K562 (cell line): ENCODE measurements at regions not wholly inside any gene's neighbourhood (a gene's known extent, or its start where the extent isn't known, plus 50 kb on each side); places are given as distances from the start of the nearest gene placed in this dataset.
"Not testable (repeated sequence)": the region's sequence is repeated elsewhere in the genome, so short reads cannot be mapped to it uniquely, and the experiment has no call there.

ENCODE experiments used
- ATAC-seq: fragments of 200-7000 bp; cut with Tn5 transposase; 3 replicates; pipeline ENCODE4 v1.9.1; 2020; ENCODE audit warnings: moderate library complexity
- BruUV-seq: library from RNA; stranded (reverse); fragments of 400-500 nt; replicated peaks from 2 replicates; lab custom pipeline; 2021; lab: Mats Ljungman, UMichigan
- CTCF ChIA-PET: fragments of 300-600 bp; formaldehyde crosslinking; extraction: SDS; loops from one replicate; lab custom pipeline; 2021; ENCODE audit warnings: low intra/inter-chr PET ratio; lab: Yijun Ruan, JAX
- POLR2A ChIA-PET: fragments of 300-600, 350-650 bp; sonication (Branson Sonifier 250); formaldehyde crosslinking; extraction: SDS; loops from one replicate; lab custom pipeline; 2021; ENCODE audit warnings: antibody characterized with exemption, inconsistent platforms; lab: Yijun Ruan, JAX
- DNase-seq, 4 experiments: peaks; one replicate each; pipeline versions ENCODE4 v3.0.0 to v3.0.0-alpha.2; 2011 to 2018; ENCODE audit warnings: low spot score in 3 of 4, mixed read lengths in 3 of 4; ENCODE audit errors: extremely low read depth in 1 of 4
- FAIRE-seq: peaks from 2 replicates; lab custom pipeline; 2011; peaks lifted over from hg19 to GRCh38; lab: Jason Lieb, UNC
- H2AFZ ChIP-seq: 2 replicates; pipeline ENCODE4 v1.6.0; 2011; ENCODE audit warnings: low read depth, low read length, control low read depth, inconsistent platforms
- H3K27ac ChIP-seq: fragments of 200-600 bp; 3 replicates; pipeline ENCODE4 v1.8.0; 2011; ENCODE audit warnings: low read depth, mild to moderate bottlenecking, control low read depth, inconsistent platforms, low read length, moderate library complexity, mixed read lengths; ENCODE audit errors: extremely low read depth
- H3K27me3 ChIP-seq, 2 experiments: fragments of 300-600 bp in 1 of 2; 2 replicates in 1 of 2; 3 replicates in 1 of 2; pipeline versions ENCODE4 v1.6.0 to v1.8.0; 2011; ENCODE audit warnings: inconsistent platforms in 2 of 2, low read length in 2 of 2, mild to moderate bottlenecking in 1 of 2, mixed read lengths in 1 of 2, moderate library complexity in 1 of 2; ENCODE audit not compliant: control insufficient read depth in 2 of 2, insufficient read depth in 2 of 2
- H3K36me3 ChIP-seq: fragments of 300-600 bp; 3 replicates; pipeline ENCODE4 v1.8.0; 2011; ENCODE audit warnings: mild to moderate bottlenecking, low read length, inconsistent platforms; ENCODE audit not compliant: control insufficient read depth, insufficient read depth
- H3K4me1 ChIP-seq, 2 experiments: fragments of 200-600 bp in 1 of 2; replicated peaks in 1 of 2; 2 replicates in 1 of 2; 3 replicates in 1 of 2; pipeline versions ENCODE4 v1.5.1 to v1.8.0; 2011; ENCODE audit warnings: inconsistent platforms in 2 of 2, low read length in 2 of 2, mild to moderate bottlenecking in 1 of 2, mixed read lengths in 1 of 2, moderate library complexity in 1 of 2; ENCODE audit not compliant: control insufficient read depth in 2 of 2, insufficient read depth in 2 of 2
- H3K4me2 ChIP-seq: 2 replicates; pipeline ENCODE4 v1.6.1; 2011; ENCODE audit warnings: low read length, control low read depth, inconsistent platforms, mixed read lengths; ENCODE audit not compliant: insufficient read depth
- H3K4me3 ChIP-seq: fragments of 200-600 bp; sonication (generic), shearing (Covaris generic); 2 replicates; pipeline ENCODE4 v1.5.1; 2016; ENCODE audit warnings: control low read depth, inconsistent platforms
- H3K79me2 ChIP-seq: fragments of 200-600 bp; 3 replicates; pipeline ENCODE4 v1.8.0; 2011; ENCODE audit warnings: low read length, inconsistent platforms; ENCODE audit not compliant: control insufficient read depth, insufficient read depth
- H3K9ac ChIP-seq, 2 experiments: 2 replicates each; pipeline versions ENCODE4 v1.6.0 to v1.6.1; 2011; ENCODE audit warnings: low read depth in 2 of 2, low read length in 2 of 2, control low read depth in 1 of 2, inconsistent platforms in 1 of 2, mild to moderate bottlenecking in 1 of 2, mixed read lengths in 1 of 2; ENCODE audit not compliant: insufficient read depth in 1 of 2
- H3K9me1 ChIP-seq: one replicate; pipeline ENCODE4 v1.6.0; 2011; ENCODE audit warnings: inconsistent platforms, mild to moderate bottlenecking, low read length, moderate library complexity; ENCODE audit not compliant: control insufficient read depth, insufficient read depth
- H3K9me3 ChIP-seq: replicated peaks from 2 replicates; pipeline ENCODE4 v1.5.1; 2011; ENCODE audit warnings: low read depth, low read length, inconsistent platforms; ENCODE audit not compliant: control insufficient read depth, insufficient read depth
- H4K20me1 ChIP-seq: replicated peaks from 2 replicates; pipeline ENCODE4 v1.6.1; 2011; ENCODE audit warnings: low read length, inconsistent platforms, mixed read lengths; ENCODE audit not compliant: control insufficient read depth, insufficient read depth
- MAX ChIP-seq: sonication (generic); formaldehyde crosslinking; IDR thresholded peaks from 2 replicates; pipeline ENCODE4 v1.9.0; 2022; ENCODE audit warnings: mild to moderate bottlenecking, missing genetic modification reagents
- NR4A1 ChIP-seq, 2 experiments: fragments of 250-450 bp in 1 of 2; fragments of 450-650 bp in 1 of 2; sonication (Bioruptor Pico) in 1 of 2; IDR thresholded peaks; 2 replicates each; pipeline versions ENCODE4 v1.4.0 to v1.6.1; 2016 to 2020; ENCODE audit warnings: mild to moderate bottlenecking in 2 of 2, missing compliant biosample characterization in 1 of 2, missing genetic modification characterization in 1 of 2, moderate library complexity in 1 of 2
- ZNF644 ChIP-seq: fragments of 200-800 bp; sonication (Bioruptor generic); IDR thresholded peaks from 2 replicates; pipeline ENCODE4 v1.6.1; 2016; ENCODE audit warnings: low read depth, missing genetic modification characterization, missing compliant biosample characterization
- WGBS: fragments of 100-300 bp; shearing (Covaris generic); methylation state at CpG from one replicate; pipeline ENCODE4 v1.1.6; 2016; ENCODE audit warnings: low coverage, mixed read lengths; ENCODE audit not compliant: insufficient coverage; ENCODE audit errors: missing lambda C conversion rate; 5-methylcytosine and 5-hydroxymethylcytosine counted together
- in situ Hi-C: fragments of 300-500 bp; cut with MboI; formaldehyde crosslinking; loops from 4 replicates; pipeline ENCODE4 v1.15.0; 2018; ENCODE audit warnings: inconsistent platforms, mixed read lengths
- intact Hi-C: fragments of 100-400 bp; cut with micrococcal nuclease; formaldehyde crosslinking; loops from 2 replicates; pipeline ENCODE4 v1.14.2; 2022
- TF ChIP-seq, protein P1 (sequence below): fragments of 250-450 bp; sonication (Bioruptor Pico); IDR thresholded peaks from 2 replicates; pipeline ENCODE4 v1.8.0; 2021; ENCODE audit warnings: mild to moderate bottlenecking, moderate library complexity
- TF ChIP-seq, protein P2 (sequence below), 2 experiments: fragments of 450-650 bp; conservative IDR thresholded peaks; 2 replicates each; pipeline ENCODE4 v1.6.1; 2017; ENCODE audit warnings: mild to moderate bottlenecking in 2 of 2, moderate library complexity in 2 of 2

DNA sequence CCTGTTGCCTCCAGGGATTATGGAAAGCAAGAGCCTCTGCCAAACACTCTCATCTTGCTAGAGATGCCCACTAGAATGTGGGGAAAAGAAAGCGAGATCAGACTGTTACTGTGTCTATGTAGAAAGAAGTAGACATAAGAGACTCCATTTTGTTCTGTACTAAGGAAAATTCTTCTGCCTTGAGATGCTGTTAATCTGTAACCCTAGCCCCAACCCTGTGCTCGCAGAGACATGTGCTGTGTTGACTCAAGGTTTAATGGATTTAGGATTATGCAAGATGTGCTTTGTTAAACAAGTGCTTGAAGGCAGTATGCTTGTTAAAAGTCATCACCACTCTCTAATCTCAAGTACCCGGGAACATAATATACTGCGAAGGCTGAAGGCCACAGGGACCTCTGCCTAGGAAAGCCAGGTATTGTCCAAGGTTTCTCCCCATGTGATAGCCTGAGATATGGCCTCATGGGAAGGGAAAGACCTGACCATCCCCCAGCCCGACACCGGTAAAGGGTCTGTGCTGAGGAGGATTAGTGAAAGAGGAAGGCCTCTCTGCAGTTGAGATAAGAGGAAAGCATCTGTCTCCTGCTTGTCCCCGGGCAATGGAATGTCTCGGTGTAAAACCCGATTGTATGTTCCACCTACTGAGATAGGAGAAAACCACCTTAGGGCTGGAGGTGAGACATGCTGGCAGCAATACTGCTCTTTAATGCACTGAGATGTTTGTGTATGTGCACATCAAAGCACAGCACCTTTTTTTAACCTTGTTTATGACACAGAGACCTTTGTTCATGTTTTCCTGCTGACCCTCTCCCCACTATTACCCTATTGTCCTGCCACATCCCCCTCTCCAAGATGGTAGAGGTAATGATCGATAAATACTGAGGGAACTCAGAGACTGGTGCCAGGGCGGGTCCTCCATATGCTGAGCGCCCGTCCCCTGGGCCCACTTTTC lies 75.1 kb upstream of the CCDC180 start (continued):
- TF ChIP-seq, protein P1, sequence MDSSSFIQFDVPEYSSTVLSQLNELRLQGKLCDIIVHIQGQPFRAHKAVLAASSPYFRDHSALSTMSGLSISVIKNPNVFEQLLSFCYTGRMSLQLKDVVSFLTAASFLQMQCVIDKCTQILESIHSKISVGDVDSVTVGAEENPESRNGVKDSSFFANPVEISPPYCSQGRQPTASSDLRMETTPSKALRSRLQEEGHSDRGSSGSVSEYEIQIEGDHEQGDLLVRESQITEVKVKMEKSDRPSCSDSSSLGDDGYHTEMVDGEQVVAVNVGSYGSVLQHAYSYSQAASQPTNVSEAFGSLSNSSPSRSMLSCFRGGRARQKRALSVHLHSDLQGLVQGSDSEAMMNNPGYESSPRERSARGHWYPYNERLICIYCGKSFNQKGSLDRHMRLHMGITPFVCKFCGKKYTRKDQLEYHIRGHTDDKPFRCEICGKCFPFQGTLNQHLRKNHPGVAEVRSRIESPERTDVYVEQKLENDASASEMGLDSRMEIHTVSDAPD = peak; percentile 59; the same call in 1 of the 2 replicates
- 0 out of 2 replicates have a peak, but pooled peaks have one; percentile 34 for TF ChIP-seq ZNF644 (tag)
- not testable (repeated sequence) for TF ChIP-seq NR4A1 (CRISPR knock-in tag; IDR thresholded peaks at IDR 0.05)
- peak; percentile 97 for TF ChIP-seq NR4A1 (tag; IDR thresholded peaks at IDR 0.05)
- TF ChIP-seq, protein P2, sequence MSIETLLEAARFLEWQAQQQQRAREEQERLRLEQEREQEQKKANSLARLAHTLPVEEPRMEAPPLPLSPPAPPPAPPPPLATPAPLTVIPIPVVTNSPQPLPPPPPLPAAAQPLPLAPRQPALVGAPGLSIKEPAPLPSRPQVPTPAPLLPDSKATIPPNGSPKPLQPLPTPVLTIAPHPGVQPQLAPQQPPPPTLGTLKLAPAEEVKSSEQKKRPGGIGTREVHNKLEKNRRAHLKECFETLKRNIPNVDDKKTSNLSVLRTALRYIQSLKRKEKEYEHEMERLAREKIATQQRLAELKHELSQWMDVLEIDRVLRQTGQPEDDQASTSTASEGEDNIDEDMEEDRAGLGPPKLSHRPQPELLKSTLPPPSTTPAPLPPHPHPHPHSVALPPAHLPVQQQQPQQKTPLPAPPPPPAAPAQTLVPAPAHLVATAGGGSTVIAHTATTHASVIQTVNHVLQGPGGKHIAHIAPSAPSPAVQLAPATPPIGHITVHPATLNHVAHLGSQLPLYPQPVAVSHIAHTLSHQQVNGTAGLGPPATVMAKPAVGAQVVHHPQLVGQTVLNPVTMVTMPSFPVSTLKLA (conservative IDR thresholded peaks at IDR 0.05) = 0 out of 4 replicates have a peak, but pooled peaks of 1 of the 2 experiments have one; percentile 32
- TF ChIP-seq MAX = peak; percentile 86
- TF ChIP-seq, all 486 proteins: peak for 83; not testable (repeated sequence) for 403

- H3K27me3 ChIP-seq, CTCF ChIA-PET, DNase-seq, H3K9ac ChIP-seq, H3K79me2 ChIP-seq, H2AFZ ChIP-seq, intact Hi-C loops, H3K9me3 ChIP-seq, H3K4me2 ChIP-seq, H3K36me3 ChIP-seq, H3K27ac ChIP-seq, H3K4me3 ChIP-seq, H4K20me1 ChIP-seq, in situ Hi-C loops, BruUV-seq, ATAC-seq, FAIRE-seq, H3K9me1 ChIP-seq: not testable (repeated sequence)
- 75% methylated on average over 15 of the region's 21 CpGs for WGBS
- H3K4me1 ChIP-seq = peaks cover 0 to 14% of the 10 kb centered on the region in 2 experiments; a peak in 2 of 5 replicates
- POLR2A ChIA-PET = interaction anchor here (1.0 kb wide), 1 partner anchor 16 kb away, joined by 3 read pairs; no protein-coding TSS in a partner anchor
Measured at GRCh38 chr9:97222393-97222792, 85.1 kb upstream of the CCDC180 start.
